ENCODE measurements at regions not wholly inside any gene's neighbourhood (a gene's known extent, or its start where the extent isn't known, plus 50 kb on each side); places are given as distances from the start of the nearest gene placed in this dataset.

GRCh38 chr15:94924971-94925598, 693.7 kb downstream of the MCTP2 start:
- Histone ChIP-seq H3K36me3 (ENCODE audit: insufficient read depth, low read length) (no peaks in the 10 kb centered on the region), H3K27me3 (ENCODE audit: insufficient read depth, low read length, poor library complexity) (no peaks in the 10 kb centered on the region), H3K79me2 (ENCODE audit: insufficient read depth, low read length) (no peaks in the 10 kb centered on the region), H2AFZ (ENCODE audit: low read depth, low read length) (no peak overlapping the region), H3K4me3 (ENCODE audit: low read depth in 1 of 2, low read length in 2 of 2) (no peak overlapping the region), H3K9me3 (ENCODE audit: insufficient read depth, low read length, severe bottlenecking) (no peaks in the 10 kb centered on the region), H4K20me1 (ENCODE audit: insufficient read depth, low read length) (no peaks in the 10 kb centered on the region), H3K9ac (ENCODE audit: low read depth, low read length) (no peak overlapping the region), H3K4me1 (ENCODE audit: insufficient read depth, low read length) (no peaks in the 10 kb centered on the region), H3K27ac (ENCODE audit: low read length) (no peak overlapping the region), H3K4me2 (ENCODE audit: insufficient read depth, low read length) (no peak overlapping the region)
- DNase-seq: no peak
- no peak for ATAC-seq (ENCODE audit: insufficient read depth, low read depth)
- no peak for TF ChIP-seq EZH2 (IDR thresholded peaks at IDR 0.05; ENCODE audit: borderline replicate concordance, low read depth, low read length, severe bottlenecking)
- TF ChIP-seq CTCF (IDR thresholded peaks at IDR 0.05; ENCODE audit: borderline replicate concordance, extremely low read depth, low read length, poor library complexity, severe bottlenecking): no peak

DNA sequence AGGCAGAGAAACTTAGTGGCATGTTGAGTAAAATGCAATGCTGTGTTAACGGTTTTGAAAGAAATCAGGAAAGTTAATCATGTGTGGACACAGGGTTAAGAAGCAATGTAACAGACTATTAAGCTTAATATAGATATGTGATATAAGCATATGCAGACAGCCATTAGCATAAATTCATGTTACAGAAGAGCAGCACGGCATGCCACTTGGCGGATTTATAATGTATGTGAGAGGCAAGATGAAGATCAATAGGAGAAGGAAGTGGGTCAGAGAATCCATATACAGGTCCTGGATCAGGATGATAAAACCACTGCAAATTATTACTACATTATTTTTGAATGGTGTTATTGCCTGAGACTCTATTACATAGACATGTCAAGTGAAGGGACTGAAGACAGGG, 694.3 kb downstream of the MCTP2 start:
- no peak overlapping the region for H3K4me2 ChIP-seq (ENCODE audit: insufficient read depth, low read length)
- no peak overlapping the region for H2AFZ ChIP-seq (ENCODE audit: low read depth, low read length)

DNA sequence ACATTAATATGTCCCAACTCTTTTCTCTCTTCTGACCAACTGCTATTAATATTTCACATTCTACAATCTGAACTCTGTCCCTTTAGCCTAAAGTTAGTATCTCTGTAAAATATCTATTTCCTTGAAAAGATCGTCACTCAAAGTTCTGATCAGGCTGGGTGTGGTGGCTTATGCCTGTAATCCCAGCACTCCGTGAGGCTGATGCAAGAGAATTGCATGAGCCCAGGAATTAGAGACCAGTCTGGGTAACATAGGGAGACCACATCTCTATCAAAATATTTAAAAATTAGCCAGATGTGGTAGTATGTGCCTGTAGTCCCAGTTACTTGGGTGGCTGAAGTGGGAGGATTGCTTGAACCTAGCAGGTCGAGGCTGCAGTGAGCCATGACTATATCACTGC, 695.6 kb downstream of the MCTP2 start:
- Histone ChIP-seq H3K9me3 (ENCODE audit: insufficient read depth, low read length, severe bottlenecking) (no peaks in the 10 kb centered on the region), H3K27ac (ENCODE audit: low read length) (no peak overlapping the region), H3K36me3 (ENCODE audit: insufficient read depth, low read length) (no peaks in the 10 kb centered on the region), H3K79me2 (ENCODE audit: insufficient read depth, low read length) (no peaks in the 10 kb centered on the region), H2AFZ (ENCODE audit: low read depth, low read length) (no peak overlapping the region), H3K27me3 (ENCODE audit: insufficient read depth, low read length, poor library complexity) (no peaks in the 10 kb centered on the region), H3K4me1 (ENCODE audit: insufficient read depth, low read length) (no peaks in the 10 kb centered on the region), H4K20me1 (ENCODE audit: insufficient read depth, low read length) (no peaks in the 10 kb centered on the region), H3K4me2 (ENCODE audit: insufficient read depth, low read length) (no peak overlapping the region), H3K4me3 (ENCODE audit: low read depth in 1 of 2, low read length in 2 of 2) (no peak overlapping the region), H3K9ac (ENCODE audit: low read depth, low read length) (no peak overlapping the region)
- DNase-seq: no peak
- no peak for TF ChIP-seq EZH2 (IDR thresholded peaks at IDR 0.05; ENCODE audit: borderline replicate concordance, low read depth, low read length, severe bottlenecking)
- TF ChIP-seq CTCF (IDR thresholded peaks at IDR 0.05; ENCODE audit: borderline replicate concordance, extremely low read depth, low read length, poor library complexity, severe bottlenecking): no peak
- ATAC-seq (ENCODE audit: insufficient read depth, low read depth): no peak

More for the DNA sequence above, 694.3 kb downstream of the MCTP2 start:
- Histone ChIP-seq H3K9ac (ENCODE audit: low read depth, low read length) (no peak overlapping the region), H3K79me2 (ENCODE audit: insufficient read depth, low read length) (no peaks in the 10 kb centered on the region), H3K27me3 (ENCODE audit: insufficient read depth, low read length, poor library complexity) (no peaks in the 10 kb centered on the region), H4K20me1 (ENCODE audit: insufficient read depth, low read length) (no peaks in the 10 kb centered on the region), H3K9me3 (ENCODE audit: insufficient read depth, low read length, severe bottlenecking) (no peaks in the 10 kb centered on the region), H3K27ac (ENCODE audit: low read length) (no peak overlapping the region), H3K4me3 (ENCODE audit: low read depth in 1 of 2, low read length in 2 of 2) (no peak overlapping the region), H3K36me3 (ENCODE audit: insufficient read depth, low read length) (no peaks in the 10 kb centered on the region), H3K4me1 (ENCODE audit: insufficient read depth, low read length) (no peaks in the 10 kb centered on the region)
- TF ChIP-seq EZH2 (IDR thresholded peaks at IDR 0.05; ENCODE audit: borderline replicate concordance, low read depth, low read length, severe bottlenecking): no peak
- TF ChIP-seq CTCF (IDR thresholded peaks at IDR 0.05; ENCODE audit: borderline replicate concordance, extremely low read depth, low read length, poor library complexity, severe bottlenecking): no peak
- no peak for ATAC-seq (ENCODE audit: insufficient read depth, low read depth)
- DNase-seq: no peak
